Smooth muscle cell (in vitro differentiated cells): ENCODE measurements at regions not wholly inside any gene's neighbourhood (a gene's known extent, or its start where the extent isn't known, plus 50 kb on each side); places are given as distances from the start of the nearest gene placed in this dataset.

Source experiments
- DNase-seq: peaks from one replicate; lab custom pipeline; 2025; ENCODE audit not compliant: unreplicated experiment; lab: John Stamatoyannopoulos, UW
- H2AFZ ChIP-seq: fragments of 200-600 bp; sonication (generic); 2 replicates; pipeline ENCODE4 v1.6.0; 2016; ENCODE audit warnings: antibody characterized with exemption, low read depth, mild to moderate bottlenecking
- H3F3A ChIP-seq: fragments of 200-600 bp; sonication (generic); 2 replicates; pipeline ENCODE4 v1.6.0; 2017; ENCODE audit warnings: antibody characterized with exemption, low read depth
- H3K27ac ChIP-seq: fragments of 200-600 bp; sonication (generic); 2 replicates; pipeline ENCODE4 v1.5.1; 2016; ENCODE audit warnings: low read depth, mild to moderate bottlenecking
- H3K27me3 ChIP-seq: fragments of 200-600 bp; sonication (generic); 2 replicates; pipeline ENCODE4 v1.6.1; 2016; ENCODE audit warnings: low read depth, mild to moderate bottlenecking
- H3K36me3 ChIP-seq: fragments of 200-600 bp; sonication (generic); 2 replicates; pipeline ENCODE4 v1.5.1; 2016; ENCODE audit warnings: low read depth
- H3K4me1 ChIP-seq: fragments of 200-600 bp; sonication (generic); 2 replicates; pipeline ENCODE4 v1.5.1; 2016; ENCODE audit warnings: low read depth
- H3K4me2 ChIP-seq: fragments of 200-600 bp; sonication (generic); 2 replicates; pipeline ENCODE4 v1.6.0; 2016; ENCODE audit warnings: mild to moderate bottlenecking
- H3K4me3 ChIP-seq: fragments of 200-600 bp; sonication (generic); 2 replicates; pipeline ENCODE4 v1.5.1; 2016; ENCODE audit warnings: mild to moderate bottlenecking
- H3K79me2 ChIP-seq: fragments of 200-600 bp; sonication (generic); 2 replicates; pipeline ENCODE4 v1.6.0; 2016; ENCODE audit warnings: low read depth, mild to moderate bottlenecking
- H3K9ac ChIP-seq: fragments of 200-600 bp; sonication (generic); 2 replicates; pipeline ENCODE4 v1.6.0; 2016; ENCODE audit warnings: low read depth
- H3K9me3 ChIP-seq: fragments of 200-600 bp; sonication (generic); replicated peaks from 2 replicates; pipeline ENCODE4 v1.5.1; 2016; ENCODE audit warnings: low read depth
- H4K20me1 ChIP-seq: fragments of 200-600 bp; sonication (generic); 2 replicates; pipeline ENCODE4 v1.6.0; 2016; ENCODE audit warnings: low read depth
- CTCF ChIP-seq: fragments of 200-600 bp; sonication (generic); IDR thresholded peaks from 2 replicates; pipeline ENCODE4 v1.5.1; 2017; ENCODE audit warnings: borderline replicate concordance, mild to moderate bottlenecking, antibody characterized with exemption; ENCODE audit not compliant: insufficient read depth, poor library complexity, severe bottlenecking
- WGBS: methylation state at CpG from one replicate; pipeline ENCODE4 v1.1.7; 2016; ENCODE audit warnings: low lambda C conversion rate; 5-methylcytosine and 5-hydroxymethylcytosine counted together

- H3K9ac ChIP-seq: no peak overlapping the region
- no peaks in the 10 kb centered on the region for H4K20me1 ChIP-seq
- H3K9me3 ChIP-seq: no peaks in the 10 kb centered on the region
- no peak for TF ChIP-seq CTCF
- H3K4me1 ChIP-seq: no peaks in the 10 kb centered on the region
- H3K79me2 ChIP-seq: no peaks in the 10 kb centered on the region
- no peak for DNase-seq
- H3K27ac ChIP-seq: no peak overlapping the region
- no peak overlapping the region for H2AFZ ChIP-seq
- 98% methylated on average over 4 of the region's 4 CpGs for WGBS
- H3K27me3 ChIP-seq: no peaks in the 10 kb centered on the region
- no peak overlapping the region for H3K4me3 ChIP-seq
- no peaks in the 10 kb centered on the region for H3F3A ChIP-seq
- H3K4me2 ChIP-seq: no peak overlapping the region
- no peaks in the 10 kb centered on the region for H3K36me3 ChIP-seq
Measured at GRCh38 chr5:17714186-17714585, 79.9 kb downstream of the TAF11L14 start.

DNA sequence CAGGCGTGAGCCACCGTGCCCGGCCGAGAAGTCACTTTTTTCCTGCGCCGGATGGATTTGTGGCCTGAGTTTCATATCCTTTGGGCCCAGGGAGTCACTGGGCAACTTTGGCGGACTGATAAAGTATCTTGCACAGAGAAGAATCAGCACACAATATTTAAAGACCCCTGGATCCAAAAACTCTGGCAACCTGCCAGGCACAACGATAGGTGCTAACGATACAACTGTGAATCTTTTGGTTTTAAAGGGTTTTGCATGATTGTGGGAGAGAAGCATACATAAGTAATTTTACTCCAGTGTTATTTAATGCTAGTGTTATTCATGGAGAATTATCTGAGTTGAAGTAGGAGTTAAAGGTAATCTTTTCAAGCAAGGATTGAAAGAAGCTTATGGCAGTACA lies 85.3 kb downstream of the TAF11L14 start:
- H3K27me3 ChIP-seq: no peaks in the 10 kb centered on the region
- no peaks in the 10 kb centered on the region for H4K20me1 ChIP-seq
- H3K4me3 ChIP-seq: no peak overlapping the region
- no peaks in the 10 kb centered on the region for H3K9me3 ChIP-seq
- no peaks in the 10 kb centered on the region for H3F3A ChIP-seq
- H3K9ac ChIP-seq: no peak overlapping the region
- TF ChIP-seq CTCF: no peak
- H3K4me1 ChIP-seq: no peaks in the 10 kb centered on the region
- no peak for DNase-seq
- H3K4me2 ChIP-seq: no peak overlapping the region
- no peak overlapping the region for H3K27ac ChIP-seq
- H3K36me3 ChIP-seq: no peaks in the 10 kb centered on the region
- H3K79me2 ChIP-seq: no peaks in the 10 kb centered on the region
- 93% methylated on average over 9 of the region's 9 CpGs for WGBS
- no peak overlapping the region for H2AFZ ChIP-seq

DNA sequence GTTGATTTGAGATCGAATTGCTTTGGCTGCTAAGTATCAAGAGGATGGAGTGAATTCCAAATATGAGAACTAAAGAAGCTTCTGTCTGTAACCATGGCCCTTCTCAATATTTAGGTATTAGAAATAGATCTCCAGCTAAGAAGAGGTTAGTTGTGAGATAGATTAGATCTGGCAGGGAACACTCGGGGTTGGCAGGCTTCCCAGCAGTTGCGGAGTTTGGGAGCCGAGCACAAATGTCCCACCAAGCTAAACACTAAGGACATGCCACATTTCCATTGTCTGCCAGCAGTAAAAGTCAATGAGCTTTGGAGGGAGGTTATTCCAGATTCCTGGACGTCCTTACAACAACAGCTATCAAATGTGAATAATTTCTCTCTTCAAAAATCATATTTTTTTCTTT lies 85.8 kb downstream of the TAF11L14 start:
- no peaks in the 10 kb centered on the region for H3K4me1 ChIP-seq
- WGBS: 82% methylated on average over 5 of the region's 5 CpGs
- no peak for DNase-seq

More for the DNA sequence above, 85.8 kb downstream of the TAF11L14 start:
- no peak overlapping the region for H3K9ac ChIP-seq
- no peaks in the 10 kb centered on the region for H3K79me2 ChIP-seq
- no peak overlapping the region for H3K4me2 ChIP-seq
- H4K20me1 ChIP-seq: no peaks in the 10 kb centered on the region
- H3K9me3 ChIP-seq: no peaks in the 10 kb centered on the region
- H3K27ac ChIP-seq: no peak overlapping the region
- H3K36me3 ChIP-seq: no peaks in the 10 kb centered on the region
- TF ChIP-seq CTCF: no peak
- no peaks in the 10 kb centered on the region for H3F3A ChIP-seq
- H3K27me3 ChIP-seq: no peaks in the 10 kb centered on the region
- H2AFZ ChIP-seq: no peak overlapping the region
- no peak overlapping the region for H3K4me3 ChIP-seq
